Calu3 (cell line): ENCODE measurements at regions not wholly inside any gene's neighbourhood (a gene's known extent, or its start where the extent isn't known, plus 50 kb on each side); places are given as distances from the start of the nearest gene placed in this dataset.

Experiments used
- BruUV-seq: library from RNA; stranded (reverse); fragments of 400-500 nt; replicated peaks from 2 replicates; lab custom pipeline; 2021; lab: Mats Ljungman, UMichigan
- CTCF ChIA-PET: fragments of 300-600 bp; sonication (Branson Sonifier 250); formaldehyde crosslinking; loops from one replicate; lab custom pipeline; 2022; ENCODE audit warnings: antibody characterized with exemption; lab: Charles Lee
- DNase-seq: peaks from one replicate; pipeline ENCODE4 v3.0.0; 2022
- H3K27ac Mint-ChIP-seq: one replicate; pipeline ENCODE4 v1.8.0; 2022; ENCODE audit warnings: mixed read lengths; ENCODE audit not compliant: unreplicated experiment
- H3K27me3 Mint-ChIP-seq: one replicate; pipeline ENCODE4 v1.8.0; 2022; ENCODE audit warnings: mixed read lengths; ENCODE audit not compliant: unreplicated experiment
- H3K36me3 Mint-ChIP-seq: one replicate; pipeline ENCODE4 v1.8.0; 2022; ENCODE audit warnings: mild to moderate bottlenecking, moderate library complexity, mixed read lengths; ENCODE audit not compliant: insufficient read depth, unreplicated experiment
- H3K4me1 Mint-ChIP-seq: one replicate; pipeline ENCODE4 v1.8.0; 2022; ENCODE audit warnings: mild to moderate bottlenecking, low read depth, mixed read lengths; ENCODE audit not compliant: unreplicated experiment
- H3K4me3 Mint-ChIP-seq: one replicate; pipeline ENCODE4 v1.8.0; 2022; ENCODE audit warnings: mild to moderate bottlenecking, low read depth, moderate library complexity, mixed read lengths; ENCODE audit not compliant: unreplicated experiment
- H3K9me3 Mint-ChIP-seq: one replicate; pipeline ENCODE4 v1.8.0; 2022; ENCODE audit warnings: low read depth, mixed read lengths; ENCODE audit not compliant: unreplicated experiment
- CTCF ChIP-seq: fragments of 200-600 bp; IDR thresholded peaks from one replicate; pipeline ENCODE4 v1.8.0; 2022; ENCODE audit warnings: antibody characterized with exemption; ENCODE audit not compliant: unreplicated experiment
- intact Hi-C: fragments of 100-400 bp; cut with micrococcal nuclease; formaldehyde crosslinking; loops from one replicate; pipeline ENCODE4 v1.10.0; 2022; ENCODE audit not compliant: unreplicated experiment

GRCh38 chr9:92173318-92173717, 58.1 kb upstream of the SPTLC1 start:
- no peak for DNase-seq
- intact Hi-C loops = no loop called here

GRCh38 chr9:92171822-92172221, 56.6 kb upstream of the SPTLC1 start:
- CTCF ChIA-PET = no interaction called here
- Mint-ChIP-seq H3K4me1 (no peaks in the 10 kb centered on the region), H3K27ac (no peak overlapping the region), H3K4me3 (no peak overlapping the region), H3K9me3 (peaks cover 3% of the 10 kb centered on the region), H3K36me3 (peaks cover under 1% of the 10 kb centered on the region), H3K27me3 (peaks cover 27% of the 10 kb centered on the region)
- DNase-seq = no peak
- TF ChIP-seq CTCF = no peak
- no TSS peak for BruUV-seq
- intact Hi-C loops = no loop called here

More at GRCh38 chr9:92173318-92173717, 58.1 kb upstream of the SPTLC1 start:
- Mint-ChIP-seq H3K27ac (no peak overlapping the region), H3K4me1 (no peaks in the 10 kb centered on the region), H3K9me3 (peaks cover 3% of the 10 kb centered on the region), H3K27me3 (peaks cover 42% of the 10 kb centered on the region), H3K4me3 (no peak overlapping the region), H3K36me3 (peaks cover 5% of the 10 kb centered on the region)
- no TSS peak for BruUV-seq
- no peak for TF ChIP-seq CTCF
- CTCF ChIA-PET = no interaction called here

- peaks cover 22% of the 10 kb centered on the region for H3K27me3 Mint-ChIP-seq
- DNase-seq = no peak
Measured at GRCh38 chr9:92171281-92171680, 56.1 kb upstream of the SPTLC1 start.

GRCh38 chr9:92170848-92171247, 55.6 kb upstream of the SPTLC1 start:
- Mint-ChIP-seq H3K4me1 (no peaks in the 10 kb centered on the region), H3K4me3 (no peak overlapping the region), H3K9me3 (peaks cover 3% of the 10 kb centered on the region), H3K36me3 (no peaks in the 10 kb centered on the region), H3K27me3 (peaks cover 18% of the 10 kb centered on the region), H3K27ac (no peak overlapping the region)
- DNase-seq = no peak
- no TSS peak for BruUV-seq
- CTCF ChIA-PET = no interaction called here
- intact Hi-C loops = no loop called here
- TF ChIP-seq CTCF = no peak

More at GRCh38 chr9:92171281-92171680, 56.1 kb upstream of the SPTLC1 start:
- Mint-ChIP-seq H3K36me3 (no peaks in the 10 kb centered on the region), H3K9me3 (peaks cover 3% of the 10 kb centered on the region), H3K4me3 (no peak overlapping the region), H3K27ac (no peak overlapping the region), H3K4me1 (no peaks in the 10 kb centered on the region)
- CTCF ChIA-PET = no interaction called here
- no TSS peak for BruUV-seq
- intact Hi-C loops = no loop called here
- TF ChIP-seq CTCF = no peak
